ENCODE measurements at regions not wholly inside any gene's neighbourhood (a gene's known extent, or its start where the extent isn't known, plus 50 kb on each side); places are given as distances from the start of the nearest gene placed in this dataset.

DNA sequence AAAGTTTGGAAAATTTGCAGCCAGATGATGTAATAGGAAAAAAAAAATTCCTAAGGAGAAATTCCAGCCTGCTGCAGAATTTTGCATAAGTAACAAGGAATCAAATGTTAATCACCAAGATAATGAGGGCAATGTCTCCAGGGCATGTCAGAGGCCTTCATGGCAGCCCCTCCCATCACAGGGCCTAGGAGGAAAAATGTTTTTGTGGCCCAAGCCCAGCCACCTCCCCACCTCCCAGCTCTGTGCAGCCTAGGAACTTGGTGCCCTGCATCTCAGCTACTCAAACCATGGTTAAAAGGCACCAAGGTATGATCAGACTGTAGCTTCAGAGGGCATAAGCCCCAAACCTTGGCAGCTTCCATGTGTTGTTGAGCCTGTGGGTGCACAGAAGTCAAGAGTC is 704.7 kb upstream of the ROBO1 start:
- TF ChIP-seq CTCF (IDR thresholded peaks at IDR 0.05) = no peak
- TF ChIP-seq POLR2A (IDR thresholded peaks at IDR 0.05) = no peak

Measured in tibial nerve (tissue), 3 donors.